ENCODE measurements at regions not wholly inside any gene's neighbourhood (a gene's known extent, or its start where the extent isn't known, plus 50 kb on each side); places are given as distances from the start of the nearest gene placed in this dataset.

- no peak for TF ChIP-seq POLR2AphosphoS5 (IDR thresholded peaks at IDR 0.05; ENCODE audit: insufficient read depth in 1 of 2, low read depth in 1 of 2)
- intact Hi-C loops (cut with DNase I): no loop called here
- Histone ChIP-seq H3K36me3 (no peaks in the 10 kb centered on the region), H3K27me3 (no peaks in the 10 kb centered on the region), H3K4me3 (no peak overlapping the region), H3K4me1 (no peaks in the 10 kb centered on the region), H3K9me3 (no peaks in the 10 kb centered on the region), H3K27ac (no peak overlapping the region)
- no peak for DNase-seq (ENCODE audit: extremely low spot score in 2 of 2)
These were observed 147.0 kb downstream of the FOXA2 start for GRCh38 chr20:22437354-22437753.

GRCh38 chr20:22431419-22431818, 153.0 kb downstream of the FOXA2 start:
- Histone ChIP-seq H3K4me1 (no peaks in the 10 kb centered on the region), H3K9me3 (no peaks in the 10 kb centered on the region), H3K36me3 (no peaks in the 10 kb centered on the region), H3K27ac (no peak overlapping the region), H3K27me3 (no peaks in the 10 kb centered on the region), H3K4me3 (no peak overlapping the region)
- DNase-seq (ENCODE audit: extremely low spot score in 2 of 2): no peak
- TF ChIP-seq POLR2A (IDR thresholded peaks at IDR 0.05) (no peak), POLR2AphosphoS5 (IDR thresholded peaks at IDR 0.05; ENCODE audit: insufficient read depth in 1 of 2, low read depth in 1 of 2) (no peak), CTCF (IDR thresholded peaks at IDR 0.05) (no peak)
- intact Hi-C loops (cut with DNase I): no loop called here

GRCh38 chr20:22430746-22431168, 153.6 kb downstream of the FOXA2 start:
- Histone ChIP-seq H3K9me3 (no peaks in the 10 kb centered on the region), H3K4me3 (no peak overlapping the region), H3K27me3 (no peaks in the 10 kb centered on the region), H3K36me3 (no peaks in the 10 kb centered on the region), H3K4me1 (no peaks in the 10 kb centered on the region), H3K27ac (no peak overlapping the region)
- TF ChIP-seq POLR2AphosphoS5 (IDR thresholded peaks at IDR 0.05; ENCODE audit: insufficient read depth in 1 of 2, low read depth in 1 of 2) (no peak), POLR2A (IDR thresholded peaks at IDR 0.05) (no peak), CTCF (IDR thresholded peaks at IDR 0.05) (no peak)
- intact Hi-C loops (cut with DNase I): no loop called here
- DNase-seq (ENCODE audit: extremely low spot score in 2 of 2): no peak

GRCh38 chr20:22430154-22430745, 154.1 kb downstream of the FOXA2 start:
- TF ChIP-seq POLR2AphosphoS5 (IDR thresholded peaks at IDR 0.05; ENCODE audit: insufficient read depth in 1 of 2, low read depth in 1 of 2): no peak
- TF ChIP-seq CTCF (IDR thresholded peaks at IDR 0.05): no peak
- no peak for TF ChIP-seq POLR2A (IDR thresholded peaks at IDR 0.05)

GRCh38 chr20:22429175-22430153, 154.9 kb downstream of the FOXA2 start:
- intact Hi-C loops (cut with DNase I): no loop called here
- DNase-seq (ENCODE audit: extremely low spot score in 2 of 2): no peak
- no peaks in the 10 kb centered on the region for H3K27me3 ChIP-seq
- H3K27ac ChIP-seq: no peak overlapping the region
- TF ChIP-seq POLR2AphosphoS5 (IDR thresholded peaks at IDR 0.05; ENCODE audit: insufficient read depth in 1 of 2, low read depth in 1 of 2): no peak
- no peaks in the 10 kb centered on the region for H3K36me3 ChIP-seq
- H3K9me3 ChIP-seq: no peaks in the 10 kb centered on the region
- H3K4me1 ChIP-seq: no peaks in the 10 kb centered on the region
- no peak overlapping the region for H3K4me3 ChIP-seq

More at GRCh38 chr20:22430154-22430745, 154.1 kb downstream of the FOXA2 start:
- intact Hi-C loops (cut with DNase I): no loop called here
- H3K4me1 ChIP-seq: no peaks in the 10 kb centered on the region
- H3K27me3 ChIP-seq: no peaks in the 10 kb centered on the region
- H3K9me3 ChIP-seq: no peaks in the 10 kb centered on the region
- DNase-seq (ENCODE audit: extremely low spot score in 2 of 2): no peak
- no peaks in the 10 kb centered on the region for H3K36me3 ChIP-seq
- no peak overlapping the region for H3K27ac ChIP-seq
- no peak overlapping the region for H3K4me3 ChIP-seq

GRCh38 chr20:22428051-22428450, 156.3 kb downstream of the FOXA2 start:
- intact Hi-C loops (cut with DNase I): no loop called here
- no peak overlapping the region for H3K27ac ChIP-seq
- TF ChIP-seq POLR2AphosphoS5 (IDR thresholded peaks at IDR 0.05; ENCODE audit: insufficient read depth in 1 of 2, low read depth in 1 of 2) (no peak), POLR2A (IDR thresholded peaks at IDR 0.05) (no peak), CTCF (IDR thresholded peaks at IDR 0.05) (no peak)

More at GRCh38 chr20:22428051-22428450, 156.3 kb downstream of the FOXA2 start:
- no peak for DNase-seq (ENCODE audit: extremely low spot score in 2 of 2)
- Histone ChIP-seq H3K9me3 (no peaks in the 10 kb centered on the region), H3K4me1 (no peaks in the 10 kb centered on the region), H3K27me3 (no peaks in the 10 kb centered on the region), H3K4me3 (no peak overlapping the region), H3K36me3 (no peaks in the 10 kb centered on the region)

Data from vagina (tissue), 2 donors.